ENCODE measurements at regions not wholly inside any gene's neighbourhood (a gene's known extent, or its start where the extent isn't known, plus 50 kb on each side); places are given as distances from the start of the nearest gene placed in this dataset.
A peak's percentile ranks its signal among the peaks of the same experiment; 100 is the strongest.

DNA sequence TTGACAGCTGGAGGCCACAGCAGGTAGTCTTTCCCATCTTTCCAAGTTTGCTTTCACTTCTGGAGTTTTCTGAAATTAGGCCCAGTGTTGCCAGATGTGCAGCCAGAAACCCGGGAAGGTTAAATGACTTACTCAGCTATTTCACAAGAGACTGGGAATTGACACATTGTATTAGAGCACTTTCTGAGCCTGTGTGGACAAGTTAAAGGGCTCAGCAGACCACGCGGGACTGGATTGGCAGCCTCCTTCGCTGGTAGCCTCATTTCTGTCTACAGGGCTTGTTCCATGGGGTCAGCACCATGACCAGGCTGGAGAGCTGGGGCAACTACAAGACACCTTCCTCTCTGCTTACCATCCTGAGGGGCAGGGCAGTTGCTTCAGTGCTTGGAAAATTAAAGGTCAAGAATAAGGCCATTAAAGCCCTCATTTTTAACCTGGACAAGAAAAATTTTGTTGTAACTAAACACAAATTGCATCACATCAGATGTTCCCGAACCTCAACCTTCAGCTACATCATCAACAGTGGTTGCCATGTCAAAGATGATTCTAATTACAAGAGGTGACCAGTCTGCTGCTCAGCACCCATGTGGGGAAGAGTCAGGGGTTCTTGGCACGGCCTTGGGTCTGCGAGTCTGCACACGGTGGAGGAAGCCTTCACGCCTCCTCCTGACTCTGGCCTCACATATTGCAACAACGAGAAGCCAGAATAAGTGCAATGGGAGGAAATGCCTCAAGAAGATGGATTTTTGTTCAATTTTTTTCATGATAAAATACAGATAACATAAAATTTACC lies 279.5 kb upstream of the RAB6C start:
- BruUV-seq (replicated peaks), result no TSS peak
- Histone ChIP-seq H3K9ac (ENCODE audit: insufficient read depth, low read depth, low read length) (no peak overlapping the region), H3K4me3 (replicated peaks in 1 of 3; ENCODE audit: insufficient read depth in 1 of 3, low read depth in 2 of 3, low read length in 3 of 3) (no peak overlapping the region), H3K79me2 (ENCODE audit: insufficient read depth, low read length) (no peaks in the 10 kb centered on the region), H3K36me3 (replicated peaks in 1 of 2; ENCODE audit: control insufficient read depth in 1 of 2, insufficient read depth in 2 of 2, low read length in 2 of 2) (no peaks in the 10 kb centered on the region), H3K4me1 (ENCODE audit: insufficient read depth, low read length) (no peaks in the 10 kb centered on the region), H3K27ac (ENCODE audit: extremely low read length, insufficient read depth, low read length) (no peak overlapping the region), H3K27me3 (ENCODE audit: control insufficient read depth in 1 of 2, insufficient read depth in 2 of 2, low read length in 2 of 2) (0 out of 5 replicates have a peak, but pooled peaks cover 0 to 2% of the 10 kb centered on the region in 2 experiments), H2AFZ (ENCODE audit: low read length) (no peak overlapping the region), H4K20me1 (ENCODE audit: insufficient read depth, low read length) (no peaks in the 10 kb centered on the region), H3K4me2 (ENCODE audit: low read depth, low read length) (no peak overlapping the region), H3K9me3 (ENCODE audit: low read length) (no peaks in the 10 kb centered on the region)
- intact Hi-C loops (cut with micrococcal nuclease; ENCODE audit: unreplicated experiment), result no loop called here
- FAIRE-seq (no peak), DNase-seq (ENCODE audit: low spot score) (no peak), ATAC-seq (no peak)
- CTCF ChIA-PET (ENCODE audit: low intra/inter-chr PET ratio, low total read pairs), result no interaction called here
- POLR2A ChIA-PET, result no interaction called here
- no peak for TF ChIP-seq KDM4B (CRISPR knock-in tag; IDR thresholded peaks at IDR 0.05)
- TF ChIP-seq MAFF (IDR thresholded peaks at IDR 0.05; ENCODE audit: low read depth, low read length), result peak; percentile 67
- peak; percentile 72 to 77 for TF ChIP-seq MAFK (conservative IDR thresholded peaks at IDR 0.05 in 1 of 2, IDR thresholded peaks at IDR 0.05 in 1 of 2; ENCODE audit: low read length in 2 of 2)
- in situ Hi-C loops (cut with HindIII; ENCODE audit: extremely low pct_ligation_motif_present, low pct_unique_long_range_greater_than_20kb), result no loop called here
- WGBS (ENCODE audit: low lambda C conversion rate), result 25% methylated on average over 10 of the region's 10 CpGs

DNA sequence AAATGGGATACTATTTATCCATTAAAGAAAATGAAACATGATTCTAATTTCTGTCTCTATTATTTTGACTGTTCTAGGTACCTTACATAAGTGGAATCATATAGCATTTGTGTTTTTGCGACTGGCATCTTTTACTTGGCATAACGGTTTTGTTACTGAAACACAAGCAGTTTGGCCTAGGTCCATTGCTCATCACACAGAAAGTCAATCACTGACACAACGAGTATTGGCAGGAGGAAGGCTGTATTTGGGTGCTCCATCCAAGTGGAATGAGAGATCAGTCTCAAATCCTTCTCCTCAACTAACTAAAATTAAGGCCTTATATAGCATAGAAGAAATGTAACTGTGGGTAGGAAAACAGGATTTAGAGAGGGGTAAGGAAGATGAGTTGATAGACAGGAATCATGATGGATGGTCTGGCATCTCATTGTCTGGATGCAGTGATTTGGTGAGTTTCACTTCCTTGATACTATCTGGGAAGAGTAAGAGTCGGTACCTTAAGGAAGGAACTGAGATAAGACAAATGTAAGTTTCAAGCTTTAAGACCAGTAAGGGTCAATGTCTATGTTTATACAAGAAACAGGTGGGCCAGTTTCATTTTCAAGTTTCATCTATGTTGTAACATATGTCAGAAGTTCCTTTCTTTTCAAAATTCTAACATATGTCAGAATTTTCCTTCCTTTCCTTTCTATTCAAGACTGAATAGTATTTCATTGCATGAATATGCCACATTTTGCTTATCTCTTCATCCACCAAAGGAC lies 276.9 kb upstream of the RAB6C start:
- Histone ChIP-seq H3K4me2 (ENCODE audit: low read depth, low read length) (no peak overlapping the region), H3K9me3 (ENCODE audit: low read length) (no peaks in the 10 kb centered on the region), H3K36me3 (replicated peaks in 1 of 2; ENCODE audit: control insufficient read depth in 1 of 2, insufficient read depth in 2 of 2, low read length in 2 of 2) (no peaks in the 10 kb centered on the region), H3K79me2 (ENCODE audit: insufficient read depth, low read length) (no peaks in the 10 kb centered on the region), H3K4me3 (replicated peaks in 1 of 3; ENCODE audit: insufficient read depth in 1 of 3, low read depth in 2 of 3, low read length in 3 of 3) (no peak overlapping the region), H2AFZ (ENCODE audit: low read length) (no peak overlapping the region), H3K27me3 (ENCODE audit: control insufficient read depth in 1 of 2, insufficient read depth in 2 of 2, low read length in 2 of 2) (0 out of 5 replicates have a peak, but pooled peaks cover 0 to 2% of the 10 kb centered on the region in 2 experiments), H3K27ac (ENCODE audit: extremely low read length, insufficient read depth, low read length) (no peak overlapping the region), H4K20me1 (ENCODE audit: insufficient read depth, low read length) (no peaks in the 10 kb centered on the region), H3K9ac (ENCODE audit: insufficient read depth, low read depth, low read length) (no peak overlapping the region), H3K4me1 (ENCODE audit: insufficient read depth, low read length) (no peaks in the 10 kb centered on the region)
- no peak for ATAC-seq
- in situ Hi-C loops (cut with HindIII; ENCODE audit: extremely low pct_ligation_motif_present, low pct_unique_long_range_greater_than_20kb) (no loop called here), intact Hi-C loops (cut with micrococcal nuclease; ENCODE audit: unreplicated experiment) (no loop called here)
- ChIA-PET CTCF (ENCODE audit: low intra/inter-chr PET ratio, low total read pairs) (no interaction called here), POLR2A (no interaction called here)
- no peak for DNase-seq (ENCODE audit: low spot score)
- WGBS (ENCODE audit: low lambda C conversion rate), result 19% methylated on average over 4 of the region's 4 CpGs
- FAIRE-seq, result no peak
- BruUV-seq (replicated peaks), result no TSS peak
- TF ChIP-seq ZC3H4 (CRISPR knock-in tag; IDR thresholded peaks at IDR 0.05; ENCODE audit: borderline replicate concordance) (no peak), ZNF101 (CRISPR knock-in tag; IDR thresholded peaks at IDR 0.05; ENCODE audit: borderline replicate concordance, low read depth) (no peak), ZNF160 (CRISPR knock-in tag; IDR thresholded peaks at IDR 0.05) (no peak), IRX3 (CRISPR knock-in tag; IDR thresholded peaks at IDR 0.05; ENCODE audit: borderline replicate concordance, low read depth) (no peak), AGO2 (optimal IDR thresholded peaks at IDR 0.05; ENCODE audit: low read depth, low read length) (no peak)
